ENCODE measurements at regions not wholly inside any gene's neighbourhood (a gene's known extent, or its start where the extent isn't known, plus 50 kb on each side); places are given as distances from the start of the nearest gene placed in this dataset.

DNA sequence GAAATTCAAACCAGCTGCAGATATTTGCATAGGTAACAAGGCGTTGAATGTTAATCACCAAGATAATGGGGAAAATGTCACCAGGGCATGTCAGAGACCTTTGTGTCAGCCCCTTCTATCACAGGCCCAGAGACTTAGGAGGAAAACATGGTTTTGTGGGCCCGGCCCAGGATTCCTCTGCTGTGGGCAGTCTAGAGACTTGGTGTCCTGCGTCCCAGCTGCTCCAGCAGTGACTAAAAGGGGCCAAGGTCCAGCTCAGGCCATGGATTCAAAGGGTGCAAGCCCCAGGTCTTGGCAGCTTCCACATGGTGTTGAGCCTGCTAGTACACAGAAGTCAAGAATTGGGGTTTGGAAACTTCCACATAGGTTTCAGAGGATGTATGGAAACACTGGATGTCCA lies 147.5 kb upstream of the ZWINT start:
- TF ChIP-seq, protein P1, sequence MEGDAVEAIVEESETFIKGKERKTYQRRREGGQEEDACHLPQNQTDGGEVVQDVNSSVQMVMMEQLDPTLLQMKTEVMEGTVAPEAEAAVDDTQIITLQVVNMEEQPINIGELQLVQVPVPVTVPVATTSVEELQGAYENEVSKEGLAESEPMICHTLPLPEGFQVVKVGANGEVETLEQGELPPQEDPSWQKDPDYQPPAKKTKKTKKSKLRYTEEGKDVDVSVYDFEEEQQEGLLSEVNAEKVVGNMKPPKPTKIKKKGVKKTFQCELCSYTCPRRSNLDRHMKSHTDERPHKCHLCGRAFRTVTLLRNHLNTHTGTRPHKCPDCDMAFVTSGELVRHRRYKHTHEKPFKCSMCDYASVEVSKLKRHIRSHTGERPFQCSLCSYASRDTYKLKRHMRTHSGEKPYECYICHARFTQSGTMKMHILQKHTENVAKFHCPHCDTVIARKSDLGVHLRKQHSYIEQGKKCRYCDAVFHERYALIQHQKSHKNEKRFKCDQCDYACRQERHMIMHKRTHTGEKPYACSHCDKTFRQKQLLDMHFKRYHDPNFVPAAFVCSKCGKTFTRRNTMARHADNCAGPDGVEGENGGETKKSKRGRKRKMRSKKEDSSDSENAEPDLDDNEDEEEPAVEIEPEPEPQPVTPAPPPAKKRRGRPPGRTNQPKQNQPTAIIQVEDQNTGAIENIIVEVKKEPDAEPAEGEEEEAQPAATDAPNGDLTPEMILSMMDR (IDR thresholded peaks at IDR 0.05; ENCODE audit: borderline replicate concordance, extremely low read depth, insufficient read depth), result no peak
- peak in 1 of 5 donors; percentile 37 for DNase-seq
- no peak for FAIRE-seq
- Histone ChIP-seq H3K27ac (ENCODE audit: low read depth in 2 of 2, low read length in 2 of 2) (no peak overlapping the region), H3K9ac (ENCODE audit: low read length in 3 of 3) (no peak overlapping the region), H3K4me3 (ENCODE audit: low read length in 3 of 3) (no peak overlapping the region), H3K27me3 (ENCODE audit: control insufficient read depth, insufficient read depth, low read length) (no peaks in the 10 kb centered on the region), H3K4me1 (ENCODE audit: control insufficient read depth in 2 of 3, insufficient read depth in 2 of 3, low read depth in 1 of 3, low read length in 3 of 3) (no peaks in the 10 kb centered on the region), H3K36me3 (ENCODE audit: control insufficient read depth in 2 of 3, insufficient read depth in 3 of 3, low read length in 3 of 3) (no peaks in the 10 kb centered on the region), H3K9me3 (ENCODE audit: control insufficient read depth in 2 of 3, insufficient read depth in 1 of 3, low read length in 3 of 3) (no peaks in the 10 kb centered on the region)
- intact Hi-C loops (cut with DNase I), result no loop called here

DNA sequence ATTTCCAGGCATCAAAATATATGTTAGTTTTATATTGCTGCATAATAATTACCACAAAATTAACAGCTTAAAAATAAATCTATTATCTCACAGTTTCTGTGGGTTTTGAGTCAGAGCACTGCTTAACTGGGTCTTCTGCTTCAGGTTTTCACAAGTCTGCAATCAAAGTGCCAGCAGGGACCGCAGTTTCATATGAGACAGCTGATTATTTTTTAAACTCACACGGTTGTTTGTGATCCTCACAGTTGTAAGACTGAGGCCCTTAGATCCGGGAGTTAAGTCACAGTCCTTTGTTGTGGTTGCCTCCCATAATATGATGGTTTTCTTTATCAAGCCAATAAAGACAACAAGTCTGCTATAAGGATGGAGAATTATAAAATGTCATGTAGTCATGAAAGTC lies 146.0 kb upstream of the ZWINT start:
- H3K9ac ChIP-seq (ENCODE audit: low read length in 3 of 3), result no peak overlapping the region
- no peaks in the 10 kb centered on the region for H3K36me3 ChIP-seq (ENCODE audit: control insufficient read depth in 2 of 3, insufficient read depth in 3 of 3, low read length in 3 of 3)
- DNase-seq (no peak), FAIRE-seq (no peak)
- intact Hi-C loops (cut with DNase I), result no loop called here
- no peaks in the 10 kb centered on the region for H3K9me3 ChIP-seq (ENCODE audit: control insufficient read depth in 2 of 3, insufficient read depth in 1 of 3, low read length in 3 of 3)
- H3K4me1 ChIP-seq (ENCODE audit: control insufficient read depth in 2 of 3, insufficient read depth in 2 of 3, low read depth in 1 of 3, low read length in 3 of 3), result no peaks in the 10 kb centered on the region
- H3K27ac ChIP-seq (ENCODE audit: low read depth in 2 of 2, low read length in 2 of 2), result no peak overlapping the region
- TF ChIP-seq, protein P1 (IDR thresholded peaks at IDR 0.05; ENCODE audit: borderline replicate concordance, extremely low read depth, insufficient read depth), result no peak
- no peak overlapping the region for H3K4me3 ChIP-seq (ENCODE audit: low read length in 3 of 3)
- no peaks in the 10 kb centered on the region for H3K27me3 ChIP-seq (ENCODE audit: control insufficient read depth, insufficient read depth, low read length)

DNA sequence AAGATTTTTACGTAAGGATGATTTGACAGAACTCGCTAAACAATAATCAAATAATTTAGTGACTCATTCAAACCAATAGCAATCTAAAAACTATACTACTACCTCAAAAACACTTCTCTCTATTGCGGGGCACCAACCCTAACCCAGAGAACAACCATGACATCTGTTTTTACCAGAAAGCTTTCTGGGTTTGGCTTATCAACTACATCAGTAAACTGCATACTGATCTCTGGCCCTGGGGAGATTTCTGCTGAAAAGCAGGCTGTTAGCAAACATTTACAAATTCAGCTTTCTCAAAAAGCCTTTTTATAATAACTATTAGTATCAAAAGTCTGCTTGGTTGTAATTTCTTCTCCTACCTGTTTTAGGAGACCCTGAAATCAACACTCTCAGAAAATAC lies 144.5 kb upstream of the ZWINT start:
- Histone ChIP-seq H3K36me3 (ENCODE audit: control insufficient read depth in 2 of 3, insufficient read depth in 3 of 3, low read length in 3 of 3) (no peaks in the 10 kb centered on the region), H3K9ac (ENCODE audit: low read length in 3 of 3) (no peak overlapping the region), H3K4me1 (ENCODE audit: control insufficient read depth in 2 of 3, insufficient read depth in 2 of 3, low read depth in 1 of 3, low read length in 3 of 3) (no peaks in the 10 kb centered on the region), H3K27me3 (ENCODE audit: control insufficient read depth, insufficient read depth, low read length) (no peaks in the 10 kb centered on the region), H3K4me3 (ENCODE audit: low read length in 3 of 3) (no peak overlapping the region), H3K9me3 (ENCODE audit: control insufficient read depth in 2 of 3, insufficient read depth in 1 of 3, low read length in 3 of 3) (no peaks in the 10 kb centered on the region), H3K27ac (ENCODE audit: low read depth in 2 of 2, low read length in 2 of 2) (no peak overlapping the region)
- FAIRE-seq (no peak), DNase-seq (no peak)
- TF ChIP-seq, protein P1 (IDR thresholded peaks at IDR 0.05; ENCODE audit: borderline replicate concordance, extremely low read depth, insufficient read depth), result no peak
- intact Hi-C loops (cut with DNase I), result no loop called here

DNA sequence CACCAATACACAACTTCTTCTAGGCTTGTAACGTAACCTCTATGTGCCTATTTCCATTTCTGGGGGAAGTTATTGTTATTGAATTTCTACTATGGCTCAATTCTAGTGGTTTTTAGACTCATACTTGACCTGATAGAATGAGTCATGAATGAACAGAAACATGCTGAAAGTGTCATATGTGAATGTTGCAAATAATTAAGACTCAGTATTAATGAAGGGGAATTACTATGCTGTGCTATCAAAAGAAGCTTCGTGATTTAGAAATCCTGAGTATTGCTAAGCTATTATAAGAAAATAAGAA lies 135.1 kb upstream of the ZWINT start:
- H3K9ac ChIP-seq (ENCODE audit: low read length in 3 of 3), result no peak overlapping the region
- FAIRE-seq, result no peak
- intact Hi-C loops (cut with DNase I), result no loop called here
- no peak for DNase-seq
- H3K27me3 ChIP-seq (ENCODE audit: control insufficient read depth, insufficient read depth, low read length), result no peaks in the 10 kb centered on the region
- TF ChIP-seq, protein P1 (IDR thresholded peaks at IDR 0.05; ENCODE audit: borderline replicate concordance, extremely low read depth, insufficient read depth), result no peak
- no peaks in the 10 kb centered on the region for H3K4me1 ChIP-seq (ENCODE audit: control insufficient read depth in 2 of 3, insufficient read depth in 2 of 3, low read depth in 1 of 3, low read length in 3 of 3)
- H3K27ac ChIP-seq (ENCODE audit: low read depth in 2 of 2, low read length in 2 of 2), result no peak overlapping the region
- no peaks in the 10 kb centered on the region for H3K36me3 ChIP-seq (ENCODE audit: control insufficient read depth in 2 of 3, insufficient read depth in 3 of 3, low read length in 3 of 3)
- H3K9me3 ChIP-seq (ENCODE audit: control insufficient read depth in 2 of 3, insufficient read depth in 1 of 3, low read length in 3 of 3), result no peaks in the 10 kb centered on the region
- no peak overlapping the region for H3K4me3 ChIP-seq (ENCODE audit: low read length in 3 of 3)

All from kidney (tissue), 13 donors.